ENCODE measurements at regions not wholly inside any gene's neighbourhood (a gene's known extent, or its start where the extent isn't known, plus 50 kb on each side); places are given as distances from the start of the nearest gene placed in this dataset.

- TF ChIP-seq CTCF (IDR thresholded peaks at IDR 0.05 in 8 of 11, conservative IDR thresholded peaks at IDR 0.05 in 3 of 11) (no peak), POLR2A (IDR thresholded peaks at IDR 0.05) (no peak), POLR2AphosphoS5 (IDR thresholded peaks at IDR 0.05) (no peak)
Measured at GRCh38 chr6:134637847-134638437, 312.0 kb downstream of the ALDH8A1 start.

Data from spleen (tissue), 7 donors.